ENCODE measurements at regions not wholly inside any gene's neighbourhood (a gene's known extent, or its start where the extent isn't known, plus 50 kb on each side); places are given as distances from the start of the nearest gene placed in this dataset.

DNA sequence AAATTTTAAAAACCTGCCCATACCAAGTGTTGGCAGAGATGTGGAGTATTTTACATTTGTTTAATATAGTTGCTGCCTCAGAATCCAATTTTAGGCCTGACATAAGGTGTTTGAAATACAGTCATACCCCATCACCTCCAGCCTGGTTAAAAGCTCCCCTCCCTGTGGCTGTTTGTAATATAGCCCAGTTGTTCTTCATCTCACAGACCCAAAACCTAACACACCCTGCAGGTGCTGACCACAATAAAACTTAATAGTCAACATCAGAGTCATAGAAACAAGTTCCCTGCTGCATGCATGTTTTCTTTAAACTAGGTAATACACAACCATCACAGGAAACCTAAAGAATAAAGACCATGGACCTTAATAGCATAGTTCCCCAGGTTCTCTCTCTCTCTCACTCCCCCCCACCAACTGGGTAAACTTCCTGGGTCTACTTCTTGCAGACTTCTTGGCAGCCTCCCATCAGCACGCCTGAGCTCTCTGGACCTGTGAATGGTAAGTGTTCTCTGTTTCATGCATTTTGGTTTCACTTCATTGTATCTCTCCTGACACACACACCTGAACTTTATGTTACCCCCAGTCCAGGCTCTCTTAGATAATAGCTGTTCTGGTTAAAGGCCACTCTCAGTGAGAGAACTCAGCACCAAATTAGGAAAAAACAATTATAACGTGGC, 1369.9 kb downstream of the EFNB2 start:
- no peak for DNase-seq

DNA sequence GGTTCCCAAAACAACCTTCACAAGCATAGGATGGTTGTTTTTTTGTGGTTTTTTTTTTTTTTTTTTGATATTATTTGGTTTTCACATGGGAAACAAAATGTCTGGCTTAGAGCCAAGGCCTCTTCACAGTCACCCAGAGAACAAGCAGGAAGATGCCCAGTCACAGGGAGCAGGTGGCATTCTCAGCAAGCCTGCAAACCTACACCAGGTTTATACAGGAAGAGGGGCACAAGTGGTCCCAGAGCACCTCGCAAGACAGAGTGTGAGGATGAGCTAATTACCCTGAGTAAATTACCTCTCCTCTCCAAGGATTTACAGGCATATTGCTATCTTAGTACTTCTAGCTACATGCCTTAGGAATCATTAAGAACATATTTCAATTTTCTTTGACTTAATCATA, 1375.6 kb downstream of the EFNB2 start:
- no peak for DNase-seq

DNA sequence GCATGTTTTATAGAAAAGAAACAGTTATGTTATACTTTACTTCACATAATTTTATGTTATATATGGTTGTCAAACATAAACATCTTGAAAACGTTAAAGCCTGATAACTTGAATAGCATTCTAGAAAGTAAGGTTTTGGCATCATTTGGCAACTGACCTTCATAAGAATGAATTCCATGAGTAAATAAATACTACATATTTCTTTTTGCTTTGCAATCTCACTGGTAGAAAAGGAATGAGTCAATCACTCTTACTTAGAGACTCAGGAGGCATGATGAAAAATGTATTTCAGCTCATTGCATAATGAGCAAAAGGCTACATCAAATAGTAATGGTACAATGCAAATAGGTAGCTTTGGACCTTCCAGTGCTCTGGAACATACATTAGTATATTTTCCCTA, 1381.9 kb downstream of the EFNB2 start:
- no peak for DNase-seq

DNA sequence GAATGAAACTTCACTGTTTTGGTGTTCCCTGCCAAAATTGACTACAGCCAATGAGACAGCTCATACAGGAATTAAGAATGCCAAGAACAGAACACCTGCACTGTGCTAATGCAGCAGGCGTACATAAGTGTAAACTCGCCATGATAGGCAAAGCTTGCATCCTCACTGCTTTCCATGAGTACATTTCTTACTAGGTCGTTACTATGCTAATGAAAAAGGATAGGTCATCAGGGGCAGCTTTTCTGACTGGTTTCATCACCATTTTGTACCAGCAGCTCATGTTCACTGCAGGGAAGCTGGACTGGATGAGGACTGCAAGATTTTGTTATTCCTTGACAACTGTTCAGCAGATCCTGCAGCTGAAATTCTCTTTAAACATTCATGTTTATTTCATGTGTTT, 1383.8 kb downstream of the EFNB2 start:
- DNase-seq = no peak

DNA sequence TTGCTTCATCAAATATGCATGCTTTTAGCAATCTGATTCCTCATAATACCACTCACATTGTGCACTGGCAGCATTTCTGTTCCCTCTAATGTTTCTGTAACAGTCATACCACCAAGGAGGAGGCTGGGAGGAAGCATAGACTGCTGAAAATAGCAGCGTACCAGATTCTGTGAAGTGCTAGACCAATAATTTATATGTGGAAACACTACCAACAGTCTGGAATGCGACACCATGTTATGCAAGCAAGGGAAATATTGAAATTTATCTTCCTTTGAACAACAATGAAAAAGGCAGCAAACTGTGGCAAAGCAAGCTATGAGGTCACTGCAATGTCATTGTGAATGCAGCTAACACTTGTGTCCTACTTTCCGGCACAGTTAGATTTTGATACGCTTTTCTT, 1388.0 kb downstream of the EFNB2 start:
- DNase-seq = no peak

DNA sequence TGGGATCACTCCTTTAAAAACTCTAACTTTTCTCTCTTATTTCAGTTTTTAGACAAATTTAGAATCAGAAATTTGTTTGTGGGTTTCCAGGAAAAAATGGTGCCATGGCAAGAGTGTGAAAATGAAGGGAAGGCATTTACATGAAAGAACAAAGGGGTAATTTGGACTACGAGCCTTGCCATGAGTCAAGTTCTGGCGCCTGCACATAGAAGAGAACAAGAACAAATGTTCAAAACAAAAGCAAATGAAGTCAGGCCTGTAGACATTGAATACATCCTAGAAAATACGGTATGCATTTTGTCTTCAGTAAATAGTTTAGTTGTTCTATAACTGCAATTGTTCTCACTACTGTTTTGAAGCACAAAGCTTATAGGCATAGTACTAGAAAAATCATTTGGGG, 1390.5 kb downstream of the EFNB2 start:
- DNase-seq = no peak

DNA sequence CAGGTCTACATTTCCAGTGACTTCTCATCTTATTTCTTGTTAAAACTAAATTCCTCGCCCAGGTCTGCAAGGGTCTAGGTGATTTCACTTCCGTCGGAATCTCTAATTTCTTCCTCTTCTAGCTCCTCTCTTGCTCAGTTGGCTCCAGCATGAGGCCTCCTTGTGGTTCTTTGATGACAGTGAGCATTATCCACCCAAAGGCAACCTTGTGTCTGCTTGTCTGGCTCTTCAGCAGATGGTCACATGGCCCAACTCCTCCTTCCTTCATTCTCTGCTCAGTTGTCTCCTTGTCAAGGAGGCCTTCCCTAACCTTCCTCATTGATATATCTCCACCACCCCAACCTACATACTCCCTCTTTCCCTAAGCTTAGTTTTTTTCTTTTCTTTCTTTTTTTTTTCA, 1391.4 kb downstream of the EFNB2 start:
- DNase-seq = no peak

DNA sequence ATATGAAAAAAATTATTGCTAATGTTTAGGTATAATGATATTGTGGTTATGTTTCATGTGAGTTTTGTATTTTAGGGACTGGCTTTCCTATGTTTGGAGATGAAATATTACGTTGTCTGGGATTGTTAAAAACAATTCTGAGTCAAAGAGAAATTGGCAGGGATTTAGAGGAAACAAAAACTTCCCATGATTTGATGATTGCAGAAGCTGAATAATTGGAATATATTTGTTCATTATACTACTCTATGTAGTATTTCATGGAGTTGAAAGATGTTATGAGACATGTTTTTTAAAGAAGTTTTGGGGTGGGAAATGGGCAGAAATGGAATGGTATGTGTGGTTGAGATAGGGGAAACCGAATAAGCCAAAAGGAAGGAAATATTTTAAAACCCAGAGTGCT, 1392.9 kb downstream of the EFNB2 start:
- no peak for DNase-seq

DNA sequence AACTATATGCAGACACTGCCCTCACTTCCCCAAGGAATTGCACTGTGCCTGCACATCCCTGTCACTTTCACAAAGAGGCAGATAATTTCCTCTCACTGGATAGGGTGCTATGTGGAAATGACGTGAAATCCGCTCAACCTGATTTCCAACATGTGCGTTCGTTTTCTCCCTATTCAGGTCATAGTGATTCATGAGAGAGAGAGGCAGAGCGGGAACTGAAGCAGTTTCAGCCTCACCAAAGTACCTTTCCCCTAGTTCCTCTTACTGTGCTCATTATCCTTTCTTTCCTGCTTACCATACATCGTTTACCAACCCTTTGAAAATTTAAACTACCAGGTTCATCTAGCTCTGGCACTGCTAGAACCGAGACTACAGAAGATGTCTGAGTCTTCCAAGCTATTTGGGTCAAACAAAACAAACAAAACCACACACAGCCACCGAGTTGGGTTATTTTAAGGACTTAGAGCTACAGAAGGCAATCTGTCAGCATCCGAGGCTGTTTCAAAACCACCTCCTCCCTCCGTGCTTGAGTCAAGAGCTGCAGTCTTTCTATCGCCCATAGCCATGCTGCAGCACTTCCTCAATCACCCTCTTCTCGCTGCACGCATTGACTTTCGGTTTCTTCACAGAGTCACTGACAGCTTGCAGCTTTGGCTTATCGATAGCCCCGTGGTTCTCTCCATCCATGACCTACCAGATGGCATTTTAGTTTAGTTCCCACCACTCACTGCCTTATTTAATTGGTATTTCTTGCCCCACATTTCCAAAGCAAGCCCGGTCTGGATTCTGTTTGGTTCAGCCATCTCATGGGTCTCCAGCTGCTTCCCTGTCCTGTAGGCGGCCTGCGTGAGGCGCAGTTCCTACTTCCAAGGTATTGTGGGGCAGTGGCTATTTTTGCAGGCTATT, 1395.8 kb downstream of the EFNB2 start:
- DNase-seq = peak; percentile 52

DNA sequence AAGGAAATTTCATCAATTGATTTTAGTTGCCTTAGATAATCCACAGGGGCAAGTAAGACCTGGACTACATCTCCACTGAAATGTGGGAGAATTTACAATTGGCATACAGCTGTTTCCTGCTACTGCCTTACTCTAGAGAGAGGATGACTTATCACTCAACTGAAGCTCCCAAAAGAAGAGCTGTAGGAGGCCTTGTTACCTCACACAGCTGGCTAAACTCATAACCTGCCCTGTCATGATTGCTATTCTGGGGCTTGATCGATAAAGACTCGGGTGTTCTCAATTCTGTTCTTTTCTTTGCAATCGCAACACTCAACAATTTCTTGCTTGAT, 1396.4 kb downstream of the EFNB2 start:
- no peak for DNase-seq

DNA sequence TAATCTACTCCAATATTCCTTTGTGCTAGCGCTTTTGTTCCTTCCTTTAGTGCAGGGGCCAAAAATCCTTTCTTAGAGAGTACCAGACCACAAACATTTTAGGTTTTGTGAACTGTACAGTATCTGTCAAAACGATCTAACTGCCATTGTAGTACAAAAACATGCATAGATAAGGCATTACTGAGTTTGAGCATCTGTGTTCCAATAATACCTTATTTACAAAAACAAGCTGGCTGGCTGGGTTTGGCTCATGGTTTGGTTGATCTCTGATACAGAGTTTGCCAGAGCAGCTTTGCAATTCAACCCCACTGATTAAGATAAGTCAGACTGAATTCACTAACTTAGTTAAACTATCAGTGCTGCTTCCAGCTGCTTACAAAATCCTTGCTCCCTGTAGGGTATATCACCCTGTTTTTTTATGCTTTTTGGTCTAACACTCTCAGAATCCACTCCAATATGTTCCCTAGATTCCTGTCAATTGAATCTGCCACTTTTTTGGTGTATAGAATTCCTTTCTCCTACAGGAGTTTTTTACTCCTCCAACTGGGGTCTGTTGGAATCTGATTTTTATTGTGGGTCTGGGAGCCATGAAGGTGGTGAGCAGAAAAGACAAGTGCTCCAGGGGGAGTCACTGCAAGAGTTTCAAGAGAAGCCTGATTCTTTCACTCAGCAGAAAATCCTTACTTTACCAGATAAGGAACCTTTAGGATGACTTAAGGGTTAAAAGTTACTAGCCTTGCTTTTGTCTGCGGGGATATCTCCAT, 1399.4 kb downstream of the EFNB2 start:
- no peak for DNase-seq

DNA sequence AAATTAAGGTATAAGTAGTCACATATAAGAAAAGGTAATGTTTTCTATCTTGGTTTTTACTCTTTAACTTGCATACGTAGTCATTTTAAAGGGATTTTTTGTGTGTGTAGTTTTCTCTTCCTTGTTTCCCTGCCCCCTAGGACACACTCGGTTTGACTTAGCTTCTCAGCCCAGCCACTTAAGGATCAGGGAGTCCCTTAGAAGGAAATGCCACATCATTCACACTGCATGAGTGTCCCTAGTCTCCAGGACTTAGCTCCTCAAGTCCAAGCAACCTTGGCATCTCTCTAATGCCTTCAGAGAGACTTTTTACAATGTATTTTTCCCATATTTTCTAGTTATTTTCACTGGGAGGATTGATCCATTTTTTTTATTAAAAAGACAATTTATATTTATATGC, 1407.7 kb downstream of the EFNB2 start:
- DNase-seq = no peak

DNA sequence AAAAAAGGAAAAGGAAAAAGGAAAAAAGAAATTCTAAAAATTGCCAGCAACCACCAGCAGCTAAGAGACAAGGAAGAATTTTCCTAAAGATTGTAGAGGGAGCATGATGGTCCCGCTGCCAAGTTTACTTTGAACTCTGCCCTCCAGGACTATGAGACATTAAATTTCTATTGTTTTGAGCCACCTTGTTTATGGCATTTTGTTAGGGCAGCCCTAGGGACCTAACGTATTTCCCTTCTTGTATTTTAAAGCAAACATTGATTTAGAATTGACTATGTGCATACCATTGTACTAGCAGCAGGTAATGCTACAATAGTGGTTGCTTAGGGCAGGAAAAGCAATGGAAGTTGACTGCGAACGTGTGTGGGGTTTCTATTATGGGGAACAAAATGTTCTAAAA, 1414.2 kb downstream of the EFNB2 start:
- DNase-seq = no peak

DNA sequence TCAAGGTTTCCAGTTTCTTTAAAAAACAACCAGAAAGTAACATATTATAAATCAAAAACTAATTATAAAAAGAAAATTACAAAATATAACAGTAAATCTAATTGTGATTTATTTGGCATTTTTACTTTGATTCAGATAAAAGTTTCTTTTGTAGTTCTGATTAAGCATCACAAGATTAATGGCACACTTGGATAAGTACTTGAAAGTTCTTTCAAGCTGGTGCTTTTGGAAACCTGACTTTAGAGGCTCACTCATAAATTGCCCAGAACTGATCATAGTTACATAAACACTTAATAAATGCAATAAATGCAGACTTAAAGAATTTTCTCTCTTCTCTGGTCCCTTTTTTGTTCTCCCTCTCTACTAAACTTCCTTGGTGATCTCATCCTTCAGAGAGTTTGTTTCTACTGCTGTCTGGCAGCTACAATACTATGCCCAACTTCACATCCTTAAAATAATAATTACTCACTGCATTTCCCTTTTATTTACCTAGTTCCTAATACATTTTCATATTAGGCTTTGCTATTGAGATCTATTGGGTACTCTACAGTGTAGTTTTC, 1417.0 kb downstream of the EFNB2 start:
- no peak for DNase-seq

DNA sequence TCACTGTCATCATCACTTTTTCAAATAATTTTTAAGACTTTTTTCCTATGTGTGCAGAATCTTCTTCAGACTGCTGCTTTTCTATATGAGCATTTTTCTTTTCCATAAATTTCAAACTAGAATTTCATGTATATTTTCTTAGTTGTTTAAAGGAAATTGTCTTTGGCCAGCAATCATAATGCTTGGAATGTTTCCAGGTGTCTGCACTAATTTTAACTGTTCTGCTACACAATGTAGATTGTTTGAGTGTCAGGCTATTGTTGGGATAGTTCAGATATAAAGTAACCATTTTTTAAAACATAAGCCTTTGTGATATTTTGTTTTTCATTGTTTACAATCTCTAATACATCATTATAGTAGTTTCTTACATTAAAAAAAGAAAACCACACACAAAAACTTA, 1418.5 kb downstream of the EFNB2 start:
- DNase-seq = no peak

DNA sequence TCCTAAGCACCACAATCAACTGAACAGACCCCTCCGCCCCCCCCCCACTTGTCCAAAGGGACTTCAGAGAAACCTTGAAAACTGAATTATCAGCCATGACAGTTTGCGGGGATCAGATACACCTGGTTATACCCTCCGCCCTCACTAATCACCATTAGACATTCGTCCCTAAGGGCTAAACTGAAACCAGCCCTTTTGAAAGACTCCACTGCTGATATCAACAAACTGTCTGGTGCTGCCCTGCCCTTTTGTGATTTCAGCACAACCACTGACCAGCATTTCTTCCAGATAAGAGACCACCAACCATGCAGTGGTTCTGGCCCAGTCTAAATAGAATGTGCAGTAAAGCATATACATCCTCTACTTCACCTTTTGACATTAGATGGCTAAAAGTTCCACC, 1422.9 kb downstream of the EFNB2 start:
- DNase-seq = no peak

DNA sequence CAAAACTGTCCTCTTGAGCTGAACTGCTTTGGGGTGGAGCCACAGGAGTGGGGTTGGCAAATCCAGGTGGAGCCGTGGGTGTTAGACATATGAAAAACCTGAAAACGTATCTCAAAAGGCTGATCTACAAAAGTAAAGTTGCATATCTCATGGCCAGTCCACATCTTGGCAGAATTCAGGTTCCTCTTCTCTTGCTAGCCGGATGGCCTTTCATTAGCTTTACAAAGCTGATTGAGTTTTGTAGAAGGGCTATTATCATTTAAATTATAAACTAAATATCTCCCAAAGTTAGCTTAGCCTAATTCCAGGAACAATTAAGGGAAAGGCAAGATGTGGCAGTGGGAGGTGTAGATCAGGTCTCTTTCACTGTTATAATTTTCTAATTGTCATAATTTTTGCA, 1427.7 kb downstream of the EFNB2 start:
- no peak for DNase-seq

DNA sequence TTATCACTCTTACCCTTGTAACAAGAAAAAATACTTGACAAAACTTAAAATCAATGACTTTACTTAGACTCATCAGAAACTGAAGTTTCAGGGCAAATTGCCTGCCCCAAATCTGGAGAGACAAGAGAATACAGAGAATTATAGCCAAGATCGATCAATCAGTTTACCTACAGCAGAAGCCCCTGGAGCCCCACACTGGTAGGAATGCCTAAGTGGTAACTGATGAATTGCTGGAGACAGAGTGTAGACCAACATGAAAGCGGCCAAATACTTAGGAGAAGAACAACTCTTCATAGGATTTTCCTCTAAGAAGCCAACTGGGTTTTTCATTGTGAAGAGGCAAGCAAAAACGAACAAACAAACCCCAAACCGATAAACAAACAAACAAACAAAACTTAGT, 1430.0 kb downstream of the EFNB2 start:
- no peak for DNase-seq

DNA sequence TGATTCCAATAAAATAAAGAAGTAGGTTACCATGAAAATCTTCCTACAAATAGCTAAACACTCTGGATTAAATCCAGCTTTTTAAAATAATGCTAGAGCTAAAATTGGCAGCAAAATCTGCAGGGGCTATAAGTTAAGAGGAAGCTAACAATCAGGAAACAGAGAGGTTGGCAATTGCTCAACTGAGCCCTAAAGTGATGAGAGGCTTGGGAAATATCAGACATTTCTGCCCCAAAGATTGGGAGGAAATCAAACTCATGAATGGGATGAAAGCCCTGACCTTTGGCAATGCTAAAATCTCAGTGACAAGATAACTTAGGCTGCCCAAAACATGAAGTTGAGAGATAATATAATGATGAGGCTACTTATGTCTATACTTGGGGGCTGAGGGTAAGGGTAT, 1437.9 kb downstream of the EFNB2 start:
- no peak for DNase-seq

DNA sequence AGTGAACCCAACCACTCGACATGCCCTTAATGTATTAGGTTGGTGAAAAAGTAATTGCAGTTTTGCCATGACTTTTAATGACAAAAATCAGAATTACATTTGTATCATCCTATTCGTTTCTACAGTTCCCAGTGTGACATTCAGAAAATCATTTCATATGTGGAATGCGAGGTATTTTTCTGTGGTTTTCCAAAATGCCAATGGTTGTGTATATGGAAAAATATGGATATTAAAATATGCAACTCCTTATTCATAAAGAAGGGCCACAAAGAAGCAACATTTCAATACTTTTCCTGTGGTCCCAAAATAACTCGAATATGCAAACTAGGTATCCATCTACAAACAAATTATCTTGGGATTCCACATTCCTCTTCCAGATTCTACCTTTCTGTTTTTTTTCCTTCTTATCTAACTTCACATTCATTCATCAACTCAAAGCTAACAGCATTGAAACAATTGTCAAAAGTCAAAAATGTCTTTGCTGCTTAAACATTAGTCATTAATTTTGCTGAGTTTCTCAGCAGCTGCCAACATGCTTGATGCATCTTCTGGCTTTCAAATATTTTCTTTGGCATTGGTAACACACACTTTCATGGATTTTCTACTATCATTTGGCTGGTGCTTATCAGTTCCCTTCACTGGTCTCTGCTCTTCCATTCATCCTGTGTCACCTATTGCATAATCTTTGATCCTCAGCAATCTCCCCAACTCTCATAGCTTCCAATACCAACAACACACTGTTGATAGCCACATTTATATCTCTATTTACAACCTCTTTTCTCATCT, 1445.4 kb downstream of the EFNB2 start:
- no peak for DNase-seq

DNA sequence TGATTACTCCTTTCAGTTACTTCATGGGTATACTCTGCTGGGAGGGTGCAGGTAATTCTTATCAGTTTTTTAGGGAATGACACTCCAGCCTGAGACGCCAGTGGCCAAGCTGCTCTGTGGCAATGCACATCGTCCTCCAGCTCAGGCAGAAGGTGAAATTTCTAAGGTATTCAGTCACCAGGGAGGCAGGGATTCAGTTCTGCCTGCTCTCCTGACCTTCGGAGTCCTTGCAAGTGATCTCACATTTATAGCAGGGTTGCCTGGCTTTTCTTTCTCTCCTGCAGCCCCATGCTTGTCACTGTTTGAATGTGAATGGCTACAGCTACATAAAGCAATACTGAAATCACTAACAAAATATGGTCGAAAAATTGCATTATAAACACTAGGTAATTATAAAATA, 1447.5 kb downstream of the EFNB2 start:
- DNase-seq = no peak

DNA sequence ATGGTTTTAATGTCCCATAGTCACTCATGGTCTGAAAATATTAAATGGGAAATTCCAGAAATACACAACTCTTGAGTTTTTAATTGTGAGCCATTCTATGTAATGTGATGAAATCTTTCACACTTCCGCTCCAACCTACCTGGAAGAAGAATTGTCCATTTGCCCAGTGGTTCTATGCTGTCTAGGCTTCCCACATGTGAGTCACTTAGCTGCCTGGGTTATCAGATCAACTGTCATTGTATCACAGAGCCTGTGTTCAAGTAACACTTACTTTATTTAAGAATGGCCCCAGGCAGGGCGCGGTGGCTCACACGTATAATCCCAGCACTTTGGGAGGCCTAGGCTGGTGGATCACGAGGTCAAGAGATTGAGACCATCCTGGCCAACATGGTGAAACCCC, 1450.5 kb downstream of the EFNB2 start:
- DNase-seq = no peak

DNA sequence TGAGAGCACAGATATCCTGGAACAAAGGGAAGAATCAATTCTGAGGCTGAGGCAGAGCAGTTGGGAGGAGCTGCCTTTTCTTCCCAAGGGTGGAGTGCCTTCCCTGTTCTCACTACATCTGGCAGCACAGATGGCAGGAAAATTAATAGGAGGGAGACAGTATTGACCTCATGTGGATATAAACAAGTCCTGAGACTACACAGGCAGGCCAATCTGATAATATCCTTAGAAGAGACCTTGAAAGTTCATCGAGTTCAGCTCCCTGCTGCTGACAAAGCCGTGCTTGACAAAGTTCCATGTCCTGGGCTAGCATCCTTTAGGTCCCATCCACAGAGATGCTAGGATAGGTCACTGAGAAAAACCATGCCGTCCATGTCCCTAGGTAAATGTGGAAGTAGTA, 1451.5 kb downstream of the EFNB2 start:
- no peak for DNase-seq
